ENCODE measurements at regions not wholly inside any gene's neighbourhood (a gene's known extent, or its start where the extent isn't known, plus 50 kb on each side); places are given as distances from the start of the nearest gene placed in this dataset.

DNA sequence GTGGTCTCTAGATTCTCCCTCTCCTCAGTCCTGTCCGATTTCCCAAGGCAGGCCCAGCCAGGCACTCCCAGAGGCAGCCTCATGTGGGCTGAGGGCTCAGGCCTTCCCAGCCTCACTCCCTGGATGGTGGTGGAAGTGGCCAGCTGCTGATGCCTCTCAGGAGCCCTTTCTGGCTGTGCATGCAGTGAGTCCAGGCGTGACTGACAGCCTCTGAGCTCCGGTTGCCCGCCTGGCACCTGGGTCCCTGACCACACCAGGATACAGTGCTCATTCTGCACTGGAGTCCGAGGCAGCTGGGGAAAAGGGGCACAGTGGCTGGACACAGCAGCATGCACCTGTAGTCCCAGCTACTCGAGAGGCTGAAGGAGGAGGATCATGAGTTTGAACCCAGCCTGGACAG is 132.6 kb downstream of the CUL2 start:
- no peaks in the 10 kb centered on the region for H3K27me3 ChIP-seq (replicated peaks; ENCODE audit: insufficient read depth, low read depth, low read length, poor library complexity)
- H3K4me1 ChIP-seq (ENCODE audit: insufficient read depth, low read length, poor library complexity, severe bottlenecking) = no peaks in the 10 kb centered on the region
- POLR2A ChIA-PET (ENCODE audit: low non-redundant PET) = no interaction called here
- TF ChIP-seq, protein P1, sequence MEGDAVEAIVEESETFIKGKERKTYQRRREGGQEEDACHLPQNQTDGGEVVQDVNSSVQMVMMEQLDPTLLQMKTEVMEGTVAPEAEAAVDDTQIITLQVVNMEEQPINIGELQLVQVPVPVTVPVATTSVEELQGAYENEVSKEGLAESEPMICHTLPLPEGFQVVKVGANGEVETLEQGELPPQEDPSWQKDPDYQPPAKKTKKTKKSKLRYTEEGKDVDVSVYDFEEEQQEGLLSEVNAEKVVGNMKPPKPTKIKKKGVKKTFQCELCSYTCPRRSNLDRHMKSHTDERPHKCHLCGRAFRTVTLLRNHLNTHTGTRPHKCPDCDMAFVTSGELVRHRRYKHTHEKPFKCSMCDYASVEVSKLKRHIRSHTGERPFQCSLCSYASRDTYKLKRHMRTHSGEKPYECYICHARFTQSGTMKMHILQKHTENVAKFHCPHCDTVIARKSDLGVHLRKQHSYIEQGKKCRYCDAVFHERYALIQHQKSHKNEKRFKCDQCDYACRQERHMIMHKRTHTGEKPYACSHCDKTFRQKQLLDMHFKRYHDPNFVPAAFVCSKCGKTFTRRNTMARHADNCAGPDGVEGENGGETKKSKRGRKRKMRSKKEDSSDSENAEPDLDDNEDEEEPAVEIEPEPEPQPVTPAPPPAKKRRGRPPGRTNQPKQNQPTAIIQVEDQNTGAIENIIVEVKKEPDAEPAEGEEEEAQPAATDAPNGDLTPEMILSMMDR (conservative IDR thresholded peaks at IDR 0.05; ENCODE audit: low read depth, low read length) = no peak
- no peak for TF ChIP-seq EZH2 (IDR thresholded peaks at IDR 0.05; ENCODE audit: borderline replicate concordance, low read depth, low read length, poor library complexity, severe bottlenecking)
- H3K4me3 ChIP-seq (ENCODE audit: low read depth, low read length, poor library complexity, severe bottlenecking) = no peak overlapping the region
- CTCF ChIA-PET = interaction anchor here (0.6 kb wide), 1 partner anchor 10 kb away, joined by 3 read pairs; no protein-coding TSS in a partner anchor
- H3K36me3 ChIP-seq (ENCODE audit: insufficient read depth, low read length, poor library complexity, severe bottlenecking) = no peaks in the 10 kb centered on the region
- no TSS peak for BruUV-seq (replicated peaks)
- no peak for DNase-seq (ENCODE audit: low spot score)
- no peaks in the 10 kb centered on the region for H3K9me3 ChIP-seq (ENCODE audit: low read depth, low read length, poor library complexity, severe bottlenecking)
- intact Hi-C loops (cut with micrococcal nuclease; ENCODE audit: unreplicated experiment) = no loop called here
- H3K27ac ChIP-seq (ENCODE audit: low read depth, low read length, poor library complexity, severe bottlenecking) = no peak overlapping the region

DNA sequence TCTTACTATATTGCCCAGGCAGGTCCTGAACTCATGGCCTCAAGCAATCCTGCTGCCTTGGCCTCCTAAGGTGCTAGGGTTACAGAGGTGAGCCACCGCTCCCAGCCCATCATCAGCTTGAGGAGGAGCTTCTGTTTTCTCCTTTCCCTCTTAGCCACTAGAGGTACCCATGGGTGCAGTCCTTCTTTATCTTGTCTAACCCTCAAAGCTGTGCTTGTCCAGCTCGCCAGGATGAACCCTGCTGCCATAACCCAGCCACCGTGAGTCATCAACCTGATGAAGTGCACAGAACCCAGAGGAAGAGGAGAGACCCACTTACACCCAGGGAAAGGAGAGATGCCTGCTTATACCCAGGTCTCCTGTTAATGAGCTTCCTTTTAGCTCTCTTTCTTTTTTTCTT is 133.4 kb downstream of the CUL2 start:
- TF ChIP-seq, protein P1 (conservative IDR thresholded peaks at IDR 0.05; ENCODE audit: low read depth, low read length) = no peak
- no peak for TF ChIP-seq EZH2 (IDR thresholded peaks at IDR 0.05; ENCODE audit: borderline replicate concordance, low read depth, low read length, poor library complexity, severe bottlenecking)
- Histone ChIP-seq H3K4me1 (ENCODE audit: insufficient read depth, low read length, poor library complexity, severe bottlenecking) (peaks cover under 1% of the 10 kb centered on the region), H3K27me3 (replicated peaks; ENCODE audit: insufficient read depth, low read depth, low read length, poor library complexity) (no peaks in the 10 kb centered on the region), H3K9me3 (ENCODE audit: low read depth, low read length, poor library complexity, severe bottlenecking) (no peaks in the 10 kb centered on the region), H3K27ac (ENCODE audit: low read depth, low read length, poor library complexity, severe bottlenecking) (no peak overlapping the region), H3K36me3 (ENCODE audit: insufficient read depth, low read length, poor library complexity, severe bottlenecking) (no peaks in the 10 kb centered on the region), H3K4me3 (ENCODE audit: low read depth, low read length, poor library complexity, severe bottlenecking) (no peak overlapping the region)
- ChIA-PET CTCF (no interaction called here), POLR2A (ENCODE audit: low non-redundant PET) (interaction anchor here (0.6 kb wide), 1 partner anchor 176 kb away, joined by 5 read pairs; no protein-coding TSS in a partner anchor)
- DNase-seq (ENCODE audit: low spot score) = no peak
- intact Hi-C loops (cut with micrococcal nuclease; ENCODE audit: unreplicated experiment) = no loop called here
- BruUV-seq (replicated peaks) = no TSS peak

DNA sequence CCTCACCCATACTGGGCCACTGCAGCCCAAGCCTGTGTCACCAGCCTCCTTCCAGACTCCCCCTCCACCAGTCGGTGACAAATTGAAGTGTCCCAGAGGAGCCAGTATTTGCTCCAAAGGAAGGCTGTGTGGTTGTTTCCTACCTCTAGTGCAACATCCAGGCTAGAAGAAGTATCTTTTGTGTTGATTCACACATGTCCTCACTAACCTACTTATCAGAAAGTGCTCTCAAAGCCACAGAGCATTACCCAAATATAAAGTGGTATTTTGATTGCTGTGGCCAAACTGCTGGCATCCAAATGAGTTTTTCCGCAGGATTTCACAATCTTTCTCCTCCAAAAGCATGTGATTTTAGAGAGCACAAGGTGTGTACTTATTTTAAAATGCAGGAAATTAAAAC is 134.8 kb downstream of the CUL2 start:
- no TSS peak for BruUV-seq (replicated peaks)
- Histone ChIP-seq H3K36me3 (ENCODE audit: insufficient read depth, low read length, poor library complexity, severe bottlenecking) (no peaks in the 10 kb centered on the region), H3K4me3 (ENCODE audit: low read depth, low read length, poor library complexity, severe bottlenecking) (no peak overlapping the region), H3K9me3 (ENCODE audit: low read depth, low read length, poor library complexity, severe bottlenecking) (no peaks in the 10 kb centered on the region), H3K4me1 (ENCODE audit: insufficient read depth, low read length, poor library complexity, severe bottlenecking) (peaks cover 10% of the 10 kb centered on the region), H3K27me3 (replicated peaks; ENCODE audit: insufficient read depth, low read depth, low read length, poor library complexity) (no peaks in the 10 kb centered on the region), H3K27ac (ENCODE audit: low read depth, low read length, poor library complexity, severe bottlenecking) (no peak overlapping the region)
- TF ChIP-seq, protein P1 (conservative IDR thresholded peaks at IDR 0.05; ENCODE audit: low read depth, low read length) = no peak
- no peak for DNase-seq (ENCODE audit: low spot score)
- POLR2A ChIA-PET (ENCODE audit: low non-redundant PET) = no interaction called here
- intact Hi-C loops (cut with micrococcal nuclease; ENCODE audit: unreplicated experiment) = no loop called here
- CTCF ChIA-PET = no interaction called here
